PC-3 (cell line): ENCODE measurements at regions not wholly inside any gene's neighbourhood (a gene's known extent, or its start where the extent isn't known, plus 50 kb on each side); places are given as distances from the start of the nearest gene placed in this dataset.

ENCODE experiments used
- ATAC-seq: fragments of 200-7000 bp; cut with Tn5 transposase; 2 replicates; pipeline ENCODE4 v1.9.1; 2020; ENCODE audit warnings: mild to moderate bottlenecking, moderate library complexity
- BruUV-seq: library from RNA; stranded (reverse); fragments of 400-500 nt; replicated peaks from 2 replicates; lab custom pipeline; 2021; lab: Mats Ljungman, UMichigan
- CTCF ChIA-PET: fragments of 300-600 bp; sonication (Branson Sonifier 250); formaldehyde crosslinking; loops from one replicate; lab custom pipeline; 2022; ENCODE audit warnings: antibody characterized with exemption; lab: Charles Lee
- POLR2A ChIA-PET: fragments of 300-600 bp; sonication (Branson Sonifier 250); formaldehyde crosslinking; loops from one replicate; lab custom pipeline; 2022; ENCODE audit warnings: antibody characterized with exemption; ENCODE audit not compliant: unreplicated experiment; lab: Charles Lee
- DNase-seq: peaks from one replicate; pipeline ENCODE4 v3.0.0-alpha.2; 2015
- H2AFZ ChIP-seq: fragments of 300-600 bp; sonication (generic); 2 replicates; pipeline ENCODE4 v1.6.0; 2016; ENCODE audit warnings: antibody characterized with exemption, low read length
- H3F3A ChIP-seq: fragments of 300-600 bp; sonication (generic); one replicate; pipeline ENCODE4 v1.6.0; 2017; ENCODE audit warnings: antibody characterized with exemption, low read length, control low read depth, mild to moderate bottlenecking; ENCODE audit not compliant: unreplicated experiment
- H3K27ac ChIP-seq: fragments of 300-600 bp; sonication (generic); 2 replicates; pipeline ENCODE4 v1.5.1; 2016; ENCODE audit warnings: mild to moderate bottlenecking, low read length
- H3K27me3 ChIP-seq: fragments of 300-600 bp; sonication (generic); 2 replicates; pipeline ENCODE4 v1.6.1; 2016; ENCODE audit warnings: low read length, mixed read lengths
- H3K36me3 ChIP-seq: fragments of 300-600 bp; sonication (generic); 2 replicates; pipeline ENCODE4 v1.6.1; 2016; ENCODE audit warnings: low read depth, mixed run types, low read length, mixed read lengths
- H3K4me1 ChIP-seq: fragments of 300-600 bp; sonication (generic); 2 replicates; pipeline ENCODE4 v1.5.1; 2016; ENCODE audit warnings: low read length; ENCODE audit not compliant: insufficient read depth
- H3K4me2 ChIP-seq: fragments of 300-600 bp; sonication (generic); 2 replicates; pipeline ENCODE4 v1.6.0; 2016; ENCODE audit warnings: low read length
- H3K4me3 ChIP-seq: fragments of 300-600 bp; sonication (generic); 2 replicates; pipeline ENCODE4 v1.5.1; 2016; ENCODE audit warnings: mild to moderate bottlenecking, low read length, mixed read lengths
- H3K79me2 ChIP-seq: fragments of 300-600 bp; sonication (generic); 2 replicates; pipeline ENCODE4 v1.6.1; 2017; ENCODE audit warnings: low read length, mixed read lengths
- H3K9ac ChIP-seq: fragments of 300-600 bp; sonication (generic); 2 replicates; pipeline ENCODE4 v1.6.0; 2016; ENCODE audit warnings: mild to moderate bottlenecking, low read length
- H3K9me2 ChIP-seq: fragments of 300-600 bp; sonication (generic); replicated peaks from 2 replicates; pipeline ENCODE4 v1.6.1; 2016; ENCODE audit warnings: mixed run types, low read length, mixed read lengths
- H3K9me3 ChIP-seq: fragments of 300-600 bp; sonication (generic); 2 replicates; pipeline ENCODE4 v1.6.1; 2016; ENCODE audit warnings: low read length, mixed read lengths
- H4K20me1 ChIP-seq: fragments of 300-600 bp; sonication (generic); 2 replicates; pipeline ENCODE4 v1.6.1; 2016; ENCODE audit warnings: low read length, mixed read lengths
- EZH2 ChIP-seq: fragments of 300-600 bp; sonication (generic); IDR thresholded peaks from one replicate; pipeline ENCODE4 v1.6.1; 2017; ENCODE audit warnings: antibody characterized with exemption, mild to moderate bottlenecking, low read length; ENCODE audit not compliant: unreplicated experiment
- EZH2phosphoT487 ChIP-seq: fragments of 300-600 bp; sonication (generic); IDR thresholded peaks from 2 replicates; pipeline ENCODE4 v1.6.1; 2018; ENCODE audit warnings: mild to moderate bottlenecking, antibody characterized with exemption, low read length, borderline replicate concordance
- intact Hi-C: fragments of 100-400 bp; cut with micrococcal nuclease; formaldehyde crosslinking; loops from 2 replicates; pipeline ENCODE4 v1.9.0; 2023
- TF ChIP-seq, protein P1 (sequence below): fragments of 300-600 bp; sonication (generic); conservative IDR thresholded peaks from 2 replicates; pipeline ENCODE4 v1.5.1; 2017; ENCODE audit warnings: antibody characterized with exemption, low read depth, mild to moderate bottlenecking, low read length

DNA sequence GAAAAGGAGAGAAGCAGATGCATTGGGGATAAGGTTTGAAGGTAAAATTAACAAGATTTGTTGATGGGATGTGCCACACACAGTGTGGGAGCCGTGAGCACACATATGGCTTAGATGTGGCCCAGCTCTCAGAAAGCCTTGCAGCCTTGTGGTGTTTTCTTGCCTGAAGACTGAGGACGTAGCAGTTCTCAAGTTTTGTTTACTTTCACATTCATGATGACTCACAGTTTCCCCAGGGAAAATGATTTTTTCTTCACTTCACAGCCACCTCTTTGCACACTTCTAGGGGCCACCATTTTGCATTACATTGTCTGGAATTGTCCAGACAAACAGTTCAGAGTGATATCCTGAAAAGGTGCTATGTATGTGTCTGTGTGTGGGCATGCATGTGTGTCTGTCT is 126.2 kb downstream of the BASP1 start:
- Histone ChIP-seq H3K4me3 (no peak overlapping the region), H2AFZ (peak overlapping the region; percentile 31; the same call in 1 of the 2 replicates), H3K4me1 (peaks cover 9% of the 10 kb centered on the region), H3K79me2 (no peaks in the 10 kb centered on the region), H4K20me1 (no peaks in the 10 kb centered on the region), H3K27ac (peak overlapping the region; percentile 29; the same call in 1 of the 2 replicates), H3K27me3 (no peaks in the 10 kb centered on the region), H3F3A (no peaks in the 10 kb centered on the region), H3K9me2 (no peaks in the 10 kb centered on the region), H3K9me3 (no peaks in the 10 kb centered on the region), H3K36me3 (no peaks in the 10 kb centered on the region), H3K4me2 (peak overlapping the region; percentile 49), H3K9ac (no peak overlapping the region)
- ChIA-PET CTCF (no interaction called here), POLR2A (no interaction called here)
- ATAC-seq: peak; percentile 95
- DNase-seq: peak; percentile 89
- no TSS peak for BruUV-seq
- intact Hi-C loops: no loop called here
- TF ChIP-seq EZH2phosphoT487 (no peak), EZH2 (no peak)
- TF ChIP-seq, protein P1, sequence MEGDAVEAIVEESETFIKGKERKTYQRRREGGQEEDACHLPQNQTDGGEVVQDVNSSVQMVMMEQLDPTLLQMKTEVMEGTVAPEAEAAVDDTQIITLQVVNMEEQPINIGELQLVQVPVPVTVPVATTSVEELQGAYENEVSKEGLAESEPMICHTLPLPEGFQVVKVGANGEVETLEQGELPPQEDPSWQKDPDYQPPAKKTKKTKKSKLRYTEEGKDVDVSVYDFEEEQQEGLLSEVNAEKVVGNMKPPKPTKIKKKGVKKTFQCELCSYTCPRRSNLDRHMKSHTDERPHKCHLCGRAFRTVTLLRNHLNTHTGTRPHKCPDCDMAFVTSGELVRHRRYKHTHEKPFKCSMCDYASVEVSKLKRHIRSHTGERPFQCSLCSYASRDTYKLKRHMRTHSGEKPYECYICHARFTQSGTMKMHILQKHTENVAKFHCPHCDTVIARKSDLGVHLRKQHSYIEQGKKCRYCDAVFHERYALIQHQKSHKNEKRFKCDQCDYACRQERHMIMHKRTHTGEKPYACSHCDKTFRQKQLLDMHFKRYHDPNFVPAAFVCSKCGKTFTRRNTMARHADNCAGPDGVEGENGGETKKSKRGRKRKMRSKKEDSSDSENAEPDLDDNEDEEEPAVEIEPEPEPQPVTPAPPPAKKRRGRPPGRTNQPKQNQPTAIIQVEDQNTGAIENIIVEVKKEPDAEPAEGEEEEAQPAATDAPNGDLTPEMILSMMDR: no peak

DNA sequence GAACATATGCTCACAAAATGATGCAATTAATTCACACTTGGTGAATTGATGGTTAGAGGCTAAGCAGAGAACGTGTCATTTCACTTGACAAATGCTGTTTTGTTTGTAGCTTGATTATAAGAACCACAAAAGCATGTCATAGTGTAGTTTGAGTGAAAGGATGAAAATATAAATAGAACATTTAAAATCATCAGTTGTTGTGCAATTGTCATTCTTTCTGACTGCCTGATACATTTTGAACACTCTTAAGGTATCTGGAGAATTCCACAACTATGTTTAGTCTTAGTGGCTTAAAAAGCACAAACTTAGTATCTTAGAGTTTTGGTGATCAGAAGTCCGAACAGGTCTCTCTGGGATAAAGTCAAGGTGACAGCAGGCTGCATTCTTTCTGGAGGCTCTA is 129.4 kb downstream of the BASP1 start:
- Histone ChIP-seq H3F3A (no peaks in the 10 kb centered on the region), H3K9ac (no peak overlapping the region), H3K27ac (no peak overlapping the region), H3K27me3 (no peaks in the 10 kb centered on the region), H3K9me3 (no peaks in the 10 kb centered on the region), H3K36me3 (no peaks in the 10 kb centered on the region), H3K4me3 (no peak overlapping the region), H3K4me1 (peaks cover 9% of the 10 kb centered on the region), H3K79me2 (no peaks in the 10 kb centered on the region), H3K4me2 (no peak overlapping the region), H2AFZ (no peak overlapping the region), H4K20me1 (no peaks in the 10 kb centered on the region), H3K9me2 (no peaks in the 10 kb centered on the region)
- no TSS peak for BruUV-seq
- DNase-seq: no peak
- POLR2A ChIA-PET: no interaction called here
- TF ChIP-seq EZH2: no peak
- TF ChIP-seq, protein P1: no peak
- no peak for TF ChIP-seq EZH2phosphoT487
- CTCF ChIA-PET: no interaction called here
- intact Hi-C loops: no loop called here
- no peak for ATAC-seq

DNA sequence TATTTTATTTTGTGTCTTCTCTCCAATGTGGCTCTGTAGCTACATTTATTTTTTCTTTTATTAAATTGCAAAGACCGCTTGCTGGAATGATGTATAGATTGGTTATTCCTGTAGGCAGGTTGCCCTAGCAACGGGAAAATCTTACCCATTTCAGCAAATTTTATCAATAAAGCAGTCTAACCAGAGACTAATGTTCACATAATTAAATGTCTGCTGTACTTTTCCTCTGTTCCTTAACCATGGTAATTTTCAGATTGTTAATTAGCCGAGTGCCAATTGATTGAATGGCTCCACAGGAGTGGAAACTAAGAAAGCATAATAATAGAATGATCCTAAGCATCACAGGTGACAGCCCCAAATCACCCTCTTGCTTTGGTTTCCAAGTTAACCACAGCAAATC is 134.8 kb downstream of the BASP1 start:
- no peaks in the 10 kb centered on the region for H3K9me3 ChIP-seq
- intact Hi-C loops: no loop called here
- no peak overlapping the region for H3K27ac ChIP-seq
- POLR2A ChIA-PET: no interaction called here
- H3F3A ChIP-seq: no peaks in the 10 kb centered on the region
- H4K20me1 ChIP-seq: no peaks in the 10 kb centered on the region
- H3K4me2 ChIP-seq: no peak overlapping the region
- BruUV-seq: no TSS peak
- H3K4me3 ChIP-seq: no peak overlapping the region
- no peaks in the 10 kb centered on the region for H3K4me1 ChIP-seq
- TF ChIP-seq, protein P1: no peak
- TF ChIP-seq EZH2 (no peak), EZH2phosphoT487 (no peak)
- DNase-seq (no peak), ATAC-seq (no peak)
- no peaks in the 10 kb centered on the region for H3K36me3 ChIP-seq
- H3K79me2 ChIP-seq: no peaks in the 10 kb centered on the region
- CTCF ChIA-PET: no interaction called here
- no peak overlapping the region for H2AFZ ChIP-seq
- H3K9ac ChIP-seq: no peak overlapping the region
- H3K9me2 ChIP-seq: no peaks in the 10 kb centered on the region
- H3K27me3 ChIP-seq: no peaks in the 10 kb centered on the region
